SU-DHL-6 (cell line): ENCODE measurements at regions not wholly inside any gene's neighbourhood (a gene's known extent, or its start where the extent isn't known, plus 50 kb on each side); places are given as distances from the start of the nearest gene placed in this dataset.

Experiments used
- EZH2phosphoT487 ChIP-seq: fragments of 200-600 bp; sonication (generic), shearing (Covaris generic); conservative IDR thresholded peaks from 2 replicates; pipeline ENCODE4 v1.6.1; 2018; ENCODE audit warnings: mild to moderate bottlenecking, antibody characterized with exemption, low read length, moderate library complexity, mixed read lengths
- TF ChIP-seq, protein P1 (sequence below): fragments of 200-600 bp; sonication (generic); IDR thresholded peaks from one replicate; pipeline ENCODE4 v1.5.1; 2017; ENCODE audit warnings: antibody characterized with exemption, mild to moderate bottlenecking, low read length, moderate library complexity; ENCODE audit not compliant: insufficient read depth, poor library complexity, severe bottlenecking

- TF ChIP-seq, protein P1, sequence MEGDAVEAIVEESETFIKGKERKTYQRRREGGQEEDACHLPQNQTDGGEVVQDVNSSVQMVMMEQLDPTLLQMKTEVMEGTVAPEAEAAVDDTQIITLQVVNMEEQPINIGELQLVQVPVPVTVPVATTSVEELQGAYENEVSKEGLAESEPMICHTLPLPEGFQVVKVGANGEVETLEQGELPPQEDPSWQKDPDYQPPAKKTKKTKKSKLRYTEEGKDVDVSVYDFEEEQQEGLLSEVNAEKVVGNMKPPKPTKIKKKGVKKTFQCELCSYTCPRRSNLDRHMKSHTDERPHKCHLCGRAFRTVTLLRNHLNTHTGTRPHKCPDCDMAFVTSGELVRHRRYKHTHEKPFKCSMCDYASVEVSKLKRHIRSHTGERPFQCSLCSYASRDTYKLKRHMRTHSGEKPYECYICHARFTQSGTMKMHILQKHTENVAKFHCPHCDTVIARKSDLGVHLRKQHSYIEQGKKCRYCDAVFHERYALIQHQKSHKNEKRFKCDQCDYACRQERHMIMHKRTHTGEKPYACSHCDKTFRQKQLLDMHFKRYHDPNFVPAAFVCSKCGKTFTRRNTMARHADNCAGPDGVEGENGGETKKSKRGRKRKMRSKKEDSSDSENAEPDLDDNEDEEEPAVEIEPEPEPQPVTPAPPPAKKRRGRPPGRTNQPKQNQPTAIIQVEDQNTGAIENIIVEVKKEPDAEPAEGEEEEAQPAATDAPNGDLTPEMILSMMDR: no peak
- no peak for TF ChIP-seq EZH2phosphoT487
These were observed 68.5 kb upstream of the NAA35 start for GRCh38 chr9:85872463-85872862.
